ENCODE measurements at regions not wholly inside any gene's neighbourhood (a gene's known extent, or its start where the extent isn't known, plus 50 kb on each side); places are given as distances from the start of the nearest gene placed in this dataset.

DNA sequence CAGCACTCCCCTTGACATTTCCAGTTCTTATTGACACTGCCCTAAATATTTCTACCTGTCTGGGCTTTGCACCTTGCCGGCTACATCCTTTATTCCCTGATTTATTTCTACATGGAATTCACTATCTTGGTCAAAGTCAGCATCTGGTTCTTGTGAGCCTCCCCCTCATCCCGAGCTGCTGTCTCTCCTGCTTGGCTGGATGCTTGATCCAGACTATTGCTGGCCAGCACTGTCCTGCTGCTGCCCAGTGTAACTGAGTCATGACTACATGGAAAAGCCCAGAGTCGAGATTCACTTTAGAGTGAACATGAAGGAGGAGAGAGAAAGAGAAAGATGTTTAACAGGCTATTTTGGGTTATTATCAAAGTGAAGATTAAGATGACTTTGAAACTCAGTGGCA lies 142.2 kb downstream of the OPN5 start:
- no peak for DNase-seq

DNA sequence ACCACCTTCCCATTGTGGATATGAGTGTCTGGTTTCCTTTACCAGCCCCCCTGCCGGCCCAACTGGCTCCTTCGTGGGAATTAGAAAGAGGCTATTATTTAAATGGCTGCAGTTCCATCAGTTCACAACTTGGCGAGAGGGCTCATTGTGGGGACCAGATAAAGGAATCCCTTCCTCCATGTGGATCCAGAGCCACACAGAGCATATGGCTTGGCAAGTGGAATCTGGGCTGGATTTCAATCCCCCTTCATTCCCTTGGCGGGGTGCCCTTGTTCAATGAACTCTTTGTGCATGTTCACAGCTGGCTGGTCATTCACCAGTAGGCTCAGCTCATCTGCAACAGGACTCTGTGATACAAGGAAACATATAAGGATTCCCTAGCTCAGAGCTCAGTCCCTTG lies 140.6 kb downstream of the OPN5 start:
- peak; percentile 56 to 67 for DNase-seq

DNA sequence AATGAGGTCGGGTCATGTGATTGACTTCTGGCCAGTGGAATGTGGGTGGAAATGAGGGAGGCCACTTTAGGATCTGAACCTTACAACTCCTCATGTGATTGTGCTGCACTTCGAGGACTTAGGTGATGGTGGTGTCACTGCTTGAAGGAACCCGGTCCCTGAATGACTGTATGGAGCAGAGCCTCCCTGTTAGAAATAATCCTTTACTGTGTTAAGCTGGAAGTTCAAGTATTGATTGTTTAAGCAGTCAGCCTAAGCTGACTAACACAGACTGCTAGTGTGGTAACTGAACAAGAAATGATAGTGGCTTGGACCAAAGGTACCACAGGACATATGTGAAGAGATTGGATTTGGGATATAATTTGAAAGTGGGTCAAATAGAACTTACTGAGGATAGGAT lies 138.0 kb downstream of the OPN5 start:
- no peak for DNase-seq

DNA sequence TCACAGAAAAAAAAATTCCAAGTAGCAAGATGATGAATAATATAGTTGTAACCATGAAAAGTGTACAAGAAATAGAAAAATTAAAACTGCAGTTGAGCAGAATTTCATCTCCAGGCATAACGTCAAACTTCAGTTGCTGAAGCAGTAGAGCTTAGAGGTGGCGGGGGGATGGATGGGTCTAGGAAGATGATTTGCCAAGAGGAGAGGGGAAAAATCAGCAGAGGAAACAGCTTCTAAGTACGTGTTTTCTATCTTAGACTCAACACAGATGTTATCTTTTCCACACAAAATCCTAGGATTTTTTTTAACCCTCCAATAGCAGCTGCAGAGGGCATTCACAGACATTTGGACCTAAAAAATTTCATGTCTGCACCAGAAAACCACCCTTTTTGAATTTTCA lies 136.0 kb downstream of the OPN5 start:
- no peak for DNase-seq

DNA sequence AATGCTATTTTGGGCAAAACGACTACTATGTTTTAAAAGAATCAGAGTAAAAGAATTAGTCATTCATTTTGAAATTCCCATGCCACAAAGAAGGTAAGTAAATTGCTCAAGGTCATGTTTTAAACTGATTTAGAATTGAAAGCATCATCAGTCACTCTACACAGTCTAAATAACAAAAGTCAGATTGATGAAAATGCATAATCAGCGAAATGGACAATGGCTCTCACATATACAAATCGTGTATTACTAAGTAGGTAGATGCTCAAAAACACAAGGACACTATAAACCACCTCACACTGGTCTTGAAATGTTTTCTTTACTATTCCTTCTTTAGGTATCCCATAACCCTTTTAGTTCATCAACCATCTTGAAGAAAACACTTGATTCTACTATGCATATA lies 135.4 kb downstream of the OPN5 start:
- DNase-seq = no peak

DNA sequence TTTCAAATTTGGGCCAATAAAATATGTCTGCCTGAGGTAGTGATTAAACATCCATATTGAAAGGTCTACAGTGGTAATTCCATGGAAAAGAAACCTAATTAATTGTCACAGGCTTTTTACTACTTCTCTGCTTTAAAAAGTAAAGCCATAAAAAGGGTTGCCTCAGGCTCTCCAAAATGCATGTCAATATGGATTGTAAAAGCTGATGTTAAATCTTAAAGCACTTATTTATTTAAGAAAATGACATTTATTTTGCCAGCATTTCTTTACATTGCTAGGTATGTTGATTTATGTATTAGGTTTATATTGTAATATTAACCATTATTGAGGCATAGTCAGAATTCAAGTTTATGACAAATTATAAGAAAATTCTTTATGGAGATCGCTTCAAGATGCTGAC lies 133.2 kb downstream of the OPN5 start:
- DNase-seq = no peak

DNA sequence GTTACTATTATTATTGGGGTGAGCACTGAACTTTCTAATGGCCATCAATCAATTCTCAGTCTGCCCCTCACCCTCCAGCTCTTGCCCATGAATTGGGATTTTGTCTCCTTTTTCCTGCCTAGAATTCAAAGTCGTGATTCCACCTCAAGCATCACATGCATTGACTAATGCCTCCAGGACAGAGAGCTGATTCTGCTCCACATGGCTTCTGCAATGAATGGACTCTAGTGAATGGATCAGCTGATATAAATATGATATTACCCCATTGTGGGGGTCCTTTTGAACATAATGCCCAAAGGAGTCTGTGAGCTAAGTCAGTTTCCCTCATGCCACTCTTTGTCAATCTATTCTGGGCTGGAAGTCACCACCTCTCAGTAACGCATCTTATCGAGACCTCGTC lies 126.4 kb downstream of the OPN5 start:
- DNase-seq = no peak

DNA sequence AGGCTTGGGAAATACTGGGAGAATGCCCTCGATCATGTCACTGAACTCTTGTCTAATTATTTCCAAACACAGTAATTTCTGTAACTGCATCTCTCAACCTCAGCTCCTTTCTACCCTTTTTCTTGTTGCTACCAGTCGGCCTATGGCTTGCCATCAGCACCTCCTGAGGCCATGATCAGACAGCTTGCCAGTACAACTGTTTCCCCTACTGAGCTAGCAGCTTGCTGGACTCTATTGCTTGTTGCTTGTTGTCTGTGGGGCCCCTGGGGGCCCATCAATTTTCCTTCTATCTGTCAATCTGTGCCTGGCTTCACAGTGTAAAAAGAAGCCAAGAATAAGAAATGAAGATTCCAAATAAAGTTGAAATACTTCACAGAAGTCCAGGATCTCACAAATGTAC lies 123.9 kb downstream of the OPN5 start:
- no peak for DNase-seq

DNA sequence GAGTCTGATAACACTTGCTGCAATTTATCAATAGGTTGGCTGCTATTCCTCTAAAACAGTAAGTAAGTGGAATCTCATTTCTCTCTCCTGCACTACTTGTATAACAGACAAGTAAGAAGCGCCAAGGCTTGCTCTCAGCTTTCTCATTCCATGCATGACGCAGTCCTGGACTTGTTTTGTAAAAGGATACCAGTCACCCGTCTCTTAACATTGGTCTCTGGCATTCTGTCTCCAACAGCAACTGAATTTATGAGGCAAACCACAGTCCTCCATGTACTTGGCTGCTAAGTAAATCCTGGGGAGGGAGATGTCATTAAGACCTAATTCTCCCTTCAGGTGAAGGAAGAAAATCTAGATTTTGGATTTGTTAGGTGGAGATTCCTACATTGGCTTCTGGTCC lies 115.4 kb downstream of the OPN5 start:
- no peak for DNase-seq

DNA sequence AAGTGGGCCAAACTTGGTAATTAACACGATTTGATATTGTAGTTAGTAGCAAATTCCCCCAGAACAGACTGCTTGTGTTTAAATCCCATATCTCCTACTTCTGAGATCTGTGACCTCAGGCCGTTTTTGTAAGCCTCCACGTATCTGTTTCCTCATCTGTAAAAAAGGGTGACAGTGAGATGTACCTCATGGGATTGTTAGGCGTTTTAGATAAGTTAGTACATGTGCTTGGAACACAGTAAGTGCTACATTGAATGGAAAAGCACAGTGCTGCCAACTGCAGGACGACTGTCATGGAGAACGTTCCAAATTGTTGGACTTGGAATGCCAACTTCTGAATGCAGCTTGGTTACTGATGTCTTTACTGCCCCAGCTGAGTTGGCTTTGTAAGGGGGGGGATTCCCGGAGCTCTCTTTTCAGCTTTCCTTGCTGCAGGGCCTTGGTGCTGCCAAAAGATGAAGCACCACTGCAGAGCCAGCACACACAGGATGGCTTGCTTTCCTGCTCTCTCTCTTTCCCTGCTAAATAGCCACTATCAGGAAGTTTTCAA lies 108.6 kb downstream of the OPN5 start:
- DNase-seq = peak in 1 of 2 donors; percentile 2

DNA sequence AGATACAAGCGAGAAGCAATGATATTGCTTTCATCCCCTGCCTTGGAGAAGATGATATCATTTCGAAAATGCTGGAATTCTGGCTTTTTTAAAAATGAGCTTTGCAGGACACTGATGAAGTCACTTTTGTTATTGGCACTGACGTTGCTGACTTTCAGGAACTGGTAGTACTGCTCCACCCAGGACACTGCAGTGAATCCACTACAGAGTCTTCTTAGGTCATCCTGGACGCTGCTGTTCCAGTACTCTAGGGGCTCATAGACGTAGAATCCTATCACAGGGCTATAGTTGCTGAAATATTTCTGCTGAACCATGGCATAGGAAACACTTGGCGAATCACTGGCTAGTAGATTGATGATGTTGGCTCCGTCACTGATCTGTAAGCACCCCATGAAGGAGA lies 97.2 kb downstream of the OPN5 start:
- DNase-seq = no peak

Measured in hippocampal formation (tissue), 2 donors.